ENCODE measurements at regions not wholly inside any gene's neighbourhood (a gene's known extent, or its start where the extent isn't known, plus 50 kb on each side); places are given as distances from the start of the nearest gene placed in this dataset.

- Histone ChIP-seq H2AFZ (ENCODE audit: low read length) (no peak overlapping the region), H3K4me3 (ENCODE audit: low read length in 2 of 2) (no peak overlapping the region), H4K8ac (ENCODE audit: low read depth, low read length) (no peak overlapping the region), H2BK12ac (ENCODE audit: low read length) (no peak overlapping the region), H2BK5ac (ENCODE audit: low read length) (no peak overlapping the region), H3K23ac (ENCODE audit: low read depth, low read length, poor library complexity) (no peak overlapping the region), H3K79me1 (ENCODE audit: low read depth, low read length) (no peaks in the 10 kb centered on the region), H3K4ac (ENCODE audit: low read length) (no peak overlapping the region), H2BK120ac (ENCODE audit: low read depth, low read length) (no peak overlapping the region), H3K27ac (replicated peaks; ENCODE audit: low read length) (no peak overlapping the region), H3K14ac (ENCODE audit: low read length) (no peak overlapping the region), H2BK15ac (ENCODE audit: low read length) (no peak overlapping the region), H3K18ac (ENCODE audit: low read length) (no peak overlapping the region), H3K4me2 (ENCODE audit: insufficient read depth, low read length, poor library complexity, severe bottlenecking) (no peak overlapping the region), H3K9me3 (replicated peaks in 1 of 2; ENCODE audit: control insufficient read depth in 2 of 2, insufficient read depth in 1 of 2, low read depth in 1 of 2, low read length in 2 of 2) (no peaks in the 10 kb centered on the region), H3K9ac (ENCODE audit: low read depth, low read length, poor library complexity) (no peak overlapping the region), H3K27me3 (ENCODE audit: control insufficient read depth in 3 of 3, insufficient read depth in 3 of 3, low read depth in 1 of 3, low read length in 3 of 3) (no peaks in the 10 kb centered on the region), H4K91ac (ENCODE audit: low read depth, low read length, poor library complexity) (no peak overlapping the region), H3K36me3 (replicated peaks in 1 of 2; ENCODE audit: control insufficient read depth in 2 of 2, insufficient read depth in 2 of 2, low read length in 2 of 2) (no peaks in the 10 kb centered on the region), H3K4me1 (ENCODE audit: control insufficient read depth in 2 of 2, insufficient read depth in 1 of 2, low read depth in 1 of 2, low read length in 2 of 2) (no peaks in the 10 kb centered on the region), H2AK5ac (ENCODE audit: low read depth, low read length) (no peak overlapping the region)
- DNase-seq (ENCODE audit: low spot score) = no peak
- WGBS, 2 donors (ENCODE audit: extremely low coverage in 2 of 2, insufficient read length in 2 of 2, insufficient replicate concordance in 1 of 2) = no CpG with 5 or more reads among the region's 4 CpGs
Measured at GRCh38 chr18:64330161-64330560, 181.3 kb upstream of the LINC00305 start.

GRCh38 chr18:64322189-64322588 lies 173.3 kb upstream of the LINC00305 start:
- Histone ChIP-seq H3K4me1 (ENCODE audit: control insufficient read depth in 2 of 2, insufficient read depth in 1 of 2, low read depth in 1 of 2, low read length in 2 of 2) (no peaks in the 10 kb centered on the region), H3K4me3 (ENCODE audit: low read length in 2 of 2) (no peak overlapping the region), H3K27me3 (ENCODE audit: control insufficient read depth in 3 of 3, insufficient read depth in 3 of 3, low read depth in 1 of 3, low read length in 3 of 3) (no peaks in the 10 kb centered on the region), H3K27ac (replicated peaks; ENCODE audit: low read length) (no peak overlapping the region), H2BK12ac (ENCODE audit: low read length) (no peak overlapping the region), H3K4me2 (ENCODE audit: insufficient read depth, low read length, poor library complexity, severe bottlenecking) (no peak overlapping the region), H2AFZ (ENCODE audit: low read length) (no peak overlapping the region), H3K79me1 (ENCODE audit: low read depth, low read length) (no peaks in the 10 kb centered on the region), H2BK5ac (ENCODE audit: low read length) (no peak overlapping the region), H4K91ac (ENCODE audit: low read depth, low read length, poor library complexity) (no peak overlapping the region), H3K18ac (ENCODE audit: low read length) (no peak overlapping the region), H4K8ac (ENCODE audit: low read depth, low read length) (no peak overlapping the region), H2BK120ac (ENCODE audit: low read depth, low read length) (no peak overlapping the region), H3K4ac (ENCODE audit: low read length) (no peak overlapping the region), H3K9me3 (replicated peaks in 1 of 2; ENCODE audit: control insufficient read depth in 2 of 2, insufficient read depth in 1 of 2, low read depth in 1 of 2, low read length in 2 of 2) (no peaks in the 10 kb centered on the region), H3K14ac (ENCODE audit: low read length) (no peak overlapping the region), H3K9ac (ENCODE audit: low read depth, low read length, poor library complexity) (no peak overlapping the region), H3K36me3 (replicated peaks in 1 of 2; ENCODE audit: control insufficient read depth in 2 of 2, insufficient read depth in 2 of 2, low read length in 2 of 2) (no peaks in the 10 kb centered on the region), H3K23ac (ENCODE audit: low read depth, low read length, poor library complexity) (no peak overlapping the region), H2BK15ac (ENCODE audit: low read length) (no peak overlapping the region), H2AK5ac (ENCODE audit: low read depth, low read length) (no peak overlapping the region)
- no CpG with 5 or more reads among the region's 1 CpG for WGBS, 2 donors (ENCODE audit: extremely low coverage in 2 of 2, insufficient read length in 2 of 2, insufficient replicate concordance in 1 of 2)
- no peak for DNase-seq (ENCODE audit: low spot score)

GRCh38 chr18:64318547-64318946 lies 169.7 kb upstream of the LINC00305 start:
- Histone ChIP-seq H2AFZ (ENCODE audit: low read length) (no peak overlapping the region), H3K4me3 (ENCODE audit: low read length in 2 of 2) (no peak overlapping the region), H2BK12ac (ENCODE audit: low read length) (no peak overlapping the region), H3K27me3 (ENCODE audit: control insufficient read depth in 3 of 3, insufficient read depth in 3 of 3, low read depth in 1 of 3, low read length in 3 of 3) (no peaks in the 10 kb centered on the region), H4K91ac (ENCODE audit: low read depth, low read length, poor library complexity) (no peak overlapping the region), H4K8ac (ENCODE audit: low read depth, low read length) (no peak overlapping the region), H3K14ac (ENCODE audit: low read length) (no peak overlapping the region), H3K23ac (ENCODE audit: low read depth, low read length, poor library complexity) (no peak overlapping the region), H3K4ac (ENCODE audit: low read length) (no peak overlapping the region), H3K4me1 (ENCODE audit: control insufficient read depth in 2 of 2, insufficient read depth in 1 of 2, low read depth in 1 of 2, low read length in 2 of 2) (no peaks in the 10 kb centered on the region), H2AK5ac (ENCODE audit: low read depth, low read length) (no peak overlapping the region), H3K9ac (ENCODE audit: low read depth, low read length, poor library complexity) (no peak overlapping the region), H3K27ac (replicated peaks; ENCODE audit: low read length) (no peak overlapping the region), H3K18ac (ENCODE audit: low read length) (no peak overlapping the region), H3K79me1 (ENCODE audit: low read depth, low read length) (no peaks in the 10 kb centered on the region), H3K4me2 (ENCODE audit: insufficient read depth, low read length, poor library complexity, severe bottlenecking) (no peak overlapping the region), H2BK5ac (ENCODE audit: low read length) (no peak overlapping the region), H3K36me3 (replicated peaks in 1 of 2; ENCODE audit: control insufficient read depth in 2 of 2, insufficient read depth in 2 of 2, low read length in 2 of 2) (no peaks in the 10 kb centered on the region), H3K9me3 (replicated peaks in 1 of 2; ENCODE audit: control insufficient read depth in 2 of 2, insufficient read depth in 1 of 2, low read depth in 1 of 2, low read length in 2 of 2) (no peaks in the 10 kb centered on the region), H2BK120ac (ENCODE audit: low read depth, low read length) (no peak overlapping the region), H2BK15ac (ENCODE audit: low read length) (no peak overlapping the region)
- DNase-seq (ENCODE audit: low spot score) = no peak
- WGBS, 2 donors (ENCODE audit: extremely low coverage in 2 of 2, insufficient read length in 2 of 2, insufficient replicate concordance in 1 of 2) = no CpG with 5 or more reads among the region's 1 CpG

GRCh38 chr18:64311859-64312258 lies 163.0 kb upstream of the LINC00305 start:
- H3K23ac ChIP-seq (ENCODE audit: low read depth, low read length, poor library complexity) = no peak overlapping the region
- WGBS, 2 donors (ENCODE audit: extremely low coverage in 2 of 2, insufficient read length in 2 of 2, insufficient replicate concordance in 1 of 2) = no CpG with 5 or more reads among the region's 4 CpGs
- no peak overlapping the region for H2AK5ac ChIP-seq (ENCODE audit: low read depth, low read length)
- H2AFZ ChIP-seq (ENCODE audit: low read length) = no peak overlapping the region
- no peak overlapping the region for H4K91ac ChIP-seq (ENCODE audit: low read depth, low read length, poor library complexity)
- no peaks in the 10 kb centered on the region for H3K9me3 ChIP-seq (replicated peaks in 1 of 2; ENCODE audit: control insufficient read depth in 2 of 2, insufficient read depth in 1 of 2, low read depth in 1 of 2, low read length in 2 of 2)
- H3K18ac ChIP-seq (ENCODE audit: low read length) = no peak overlapping the region
- no peaks in the 10 kb centered on the region for H3K36me3 ChIP-seq (replicated peaks in 1 of 2; ENCODE audit: control insufficient read depth in 2 of 2, insufficient read depth in 2 of 2, low read length in 2 of 2)
- no peak overlapping the region for H3K9ac ChIP-seq (ENCODE audit: low read depth, low read length, poor library complexity)
- no peak overlapping the region for H2BK15ac ChIP-seq (ENCODE audit: low read length)
- no peak overlapping the region for H3K4me3 ChIP-seq (ENCODE audit: low read length in 2 of 2)
- no peak for DNase-seq (ENCODE audit: low spot score)
- H2BK120ac ChIP-seq (ENCODE audit: low read depth, low read length) = no peak overlapping the region
- H3K79me1 ChIP-seq (ENCODE audit: low read depth, low read length) = no peaks in the 10 kb centered on the region
- H3K14ac ChIP-seq (ENCODE audit: low read length) = no peak overlapping the region
- no peak overlapping the region for H3K27ac ChIP-seq (replicated peaks; ENCODE audit: low read length)
- no peak overlapping the region for H3K4me2 ChIP-seq (ENCODE audit: insufficient read depth, low read length, poor library complexity, severe bottlenecking)
- H3K4me1 ChIP-seq (ENCODE audit: control insufficient read depth in 2 of 2, insufficient read depth in 1 of 2, low read depth in 1 of 2, low read length in 2 of 2) = no peaks in the 10 kb centered on the region
- H3K4ac ChIP-seq (ENCODE audit: low read length) = no peak overlapping the region
- no peak overlapping the region for H4K8ac ChIP-seq (ENCODE audit: low read depth, low read length)
- no peak overlapping the region for H2BK12ac ChIP-seq (ENCODE audit: low read length)
- H2BK5ac ChIP-seq (ENCODE audit: low read length) = no peak overlapping the region
- no peaks in the 10 kb centered on the region for H3K27me3 ChIP-seq (ENCODE audit: control insufficient read depth in 3 of 3, insufficient read depth in 3 of 3, low read depth in 1 of 3, low read length in 3 of 3)
